ENCODE measurements at regions not wholly inside any gene's neighbourhood (a gene's known extent, or its start where the extent isn't known, plus 50 kb on each side); places are given as distances from the start of the nearest gene placed in this dataset.

- no peak for TF ChIP-seq THAP7 (CRISPR knock-in tag; IDR thresholded peaks at IDR 0.05)
- no peak for TF ChIP-seq HEY1 (CRISPR knock-in tag; IDR thresholded peaks at IDR 0.05; ENCODE audit: borderline replicate concordance)
- TF ChIP-seq ZNF133 (CRISPR knock-in tag; IDR thresholded peaks at IDR 0.05), result no peak
These were observed 66.5 kb upstream of the CAND1 start (continued) for GRCh38 chr12:67202678-67203012.

GRCh38 chr12:67208281-67209067 lies 60.7 kb upstream of the CAND1 start:
- BruUV-seq (replicated peaks), result no TSS peak
- ATAC-seq, result no peak
- in situ Hi-C loops (cut with MboI) (no loop called here), intact Hi-C loops (cut with micrococcal nuclease) (no loop called here)
- H3K4me2 ChIP-seq (ENCODE audit: insufficient read depth, low read length), result no peak overlapping the region
- no peaks in the 10 kb centered on the region for H4K20me1 ChIP-seq (replicated peaks; ENCODE audit: control insufficient read depth, insufficient read depth, low read length)
- H3K27me3 ChIP-seq (ENCODE audit: control insufficient read depth in 2 of 2, insufficient read depth in 2 of 2, low read length in 2 of 2), result 0 out of 5 replicates have a peak, but pooled peaks cover 0 to 4% of the 10 kb centered on the region in 2 experiments
- DNase-seq (ENCODE audit: extremely low read depth in 1 of 4, low spot score in 3 of 4), result no peak
- no peak overlapping the region for H3K9ac ChIP-seq (ENCODE audit: insufficient read depth in 1 of 2, low read depth in 2 of 2, low read length in 2 of 2)
- no peaks in the 10 kb centered on the region; the same call in 1 of the 2 replicates for H3K9me3 ChIP-seq (replicated peaks; ENCODE audit: control insufficient read depth, insufficient read depth, low read depth, low read length)
- 3% methylated on average over 8 of the region's 8 CpGs for WGBS (ENCODE audit: insufficient coverage, low coverage, missing lambda C conversion rate)
- ChIA-PET CTCF (ENCODE audit: low intra/inter-chr PET ratio) (no interaction called here), POLR2A (no interaction called here)
- no peak for TF ChIP-seq CHD1 (IDR thresholded peaks at IDR 0.05; ENCODE audit: low read length)
- TF ChIP-seq CBX2 (IDR thresholded peaks at IDR 0.05; ENCODE audit: insufficient read depth, low read length, poor library complexity, severe bottlenecking), result no peak
- TF ChIP-seq ZNF639 (CRISPR knock-in tag; conservative IDR thresholded peaks at IDR 0.05 in 1 of 2, IDR thresholded peaks at IDR 0.05 in 1 of 2), result no peak
- TF ChIP-seq THRAP3 (IDR thresholded peaks at IDR 0.05; ENCODE audit: borderline replicate concordance), result no peak
- no peak for TF ChIP-seq MTA2 (IDR thresholded peaks at IDR 0.05; ENCODE audit: low read depth)
- TF ChIP-seq NELFE (IDR thresholded peaks at IDR 0.05; ENCODE audit: insufficient read depth, insufficient read length), result no peak
- no peak for TF ChIP-seq ZNF511 (CRISPR knock-in tag; IDR thresholded peaks at IDR 0.05)
- no peak for TF ChIP-seq ZBTB9 (CRISPR knock-in tag; IDR thresholded peaks at IDR 0.05)
- TF ChIP-seq PURB (CRISPR knock-in tag; IDR thresholded peaks at IDR 0.05; ENCODE audit: low read depth), result no peak
- no peak for TF ChIP-seq ZBTB5 (IDR thresholded peaks at IDR 0.05)
- H3K4me1 ChIP-seq (replicated peaks in 1 of 2; ENCODE audit: control insufficient read depth in 2 of 2, insufficient read depth in 2 of 2, low read length in 2 of 2), result no peaks in the 10 kb centered on the region
- H3K36me3 ChIP-seq (ENCODE audit: control insufficient read depth, insufficient read depth, low read length), result no peaks in the 10 kb centered on the region
- H3K79me2 ChIP-seq (ENCODE audit: control insufficient read depth, insufficient read depth, low read length), result no peaks in the 10 kb centered on the region
- no peak overlapping the region for H3K4me3 ChIP-seq
- no peak overlapping the region for H2AFZ ChIP-seq (ENCODE audit: low read depth, low read length)
- H3K27ac ChIP-seq (ENCODE audit: extremely low read depth, low read depth, low read length), result no peak overlapping the region
- H3K9me1 ChIP-seq (ENCODE audit: control insufficient read depth, insufficient read depth, low read length), result no peaks in the 10 kb centered on the region
- no peak for FAIRE-seq

Data from K562 (cell line).